ENCODE measurements at regions not wholly inside any gene's neighbourhood (a gene's known extent, or its start where the extent isn't known, plus 50 kb on each side); places are given as distances from the start of the nearest gene placed in this dataset.
"Not testable (repeated sequence)": the region's sequence is repeated elsewhere in the genome, so short reads cannot be mapped to it uniquely, and the experiment has no call there.

DNA sequence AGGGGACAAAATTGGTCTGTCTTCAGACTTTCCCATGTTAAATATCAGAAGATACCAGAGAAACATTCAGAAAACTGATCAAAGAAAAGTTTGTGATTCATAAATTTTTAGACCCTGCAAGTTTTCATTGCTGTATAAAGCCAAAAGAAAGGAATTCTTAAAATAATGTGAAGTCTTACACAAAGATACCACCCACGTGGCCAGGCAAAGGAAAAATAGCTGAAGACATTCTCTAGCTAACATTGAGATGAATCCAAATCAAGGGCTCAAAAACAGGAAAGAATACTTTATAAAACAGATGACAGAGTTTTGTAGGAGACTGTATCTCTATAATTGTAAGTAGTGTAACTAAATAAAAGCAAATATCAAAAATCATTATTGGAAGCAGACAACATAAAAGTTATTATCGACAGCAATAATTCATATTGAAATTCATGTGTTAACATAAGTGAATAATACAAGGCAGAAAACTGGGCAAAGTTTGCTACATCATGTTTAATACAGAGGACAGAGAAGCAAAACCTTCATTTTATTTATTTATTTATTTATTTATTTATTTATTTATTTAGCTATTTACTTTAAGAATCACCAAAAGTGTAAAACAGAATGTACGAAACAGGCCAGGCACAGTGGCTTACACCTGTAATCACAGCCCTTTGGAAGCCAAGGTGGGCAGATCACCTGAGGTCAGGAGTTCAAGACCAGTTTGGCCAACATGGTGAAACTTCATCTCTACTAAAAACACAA, 204.6 kb upstream of the SLIT2 start:
- peak; percentile 14 for DNase-seq (ENCODE audit: low spot score)

DNA sequence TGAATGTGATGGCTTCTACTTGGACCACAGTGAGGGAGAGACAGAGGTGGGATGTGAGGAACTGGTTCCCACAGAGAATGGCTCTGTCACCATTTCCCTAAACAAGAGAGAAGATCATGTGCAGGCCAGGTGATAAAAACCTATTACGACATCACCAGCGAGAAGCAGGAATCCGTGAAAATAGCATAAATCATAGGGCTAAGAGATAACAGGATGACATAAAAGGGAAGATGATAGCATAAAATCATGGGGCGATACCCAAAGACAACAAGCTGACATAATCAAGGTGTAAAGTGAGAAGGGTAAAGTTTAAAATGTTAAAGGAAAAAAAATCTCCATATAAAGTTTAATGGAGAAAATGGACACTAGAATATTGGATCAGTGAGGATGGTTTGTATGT, 205.5 kb upstream of the SLIT2 start:
- no peak for DNase-seq (ENCODE audit: low spot score)

DNA sequence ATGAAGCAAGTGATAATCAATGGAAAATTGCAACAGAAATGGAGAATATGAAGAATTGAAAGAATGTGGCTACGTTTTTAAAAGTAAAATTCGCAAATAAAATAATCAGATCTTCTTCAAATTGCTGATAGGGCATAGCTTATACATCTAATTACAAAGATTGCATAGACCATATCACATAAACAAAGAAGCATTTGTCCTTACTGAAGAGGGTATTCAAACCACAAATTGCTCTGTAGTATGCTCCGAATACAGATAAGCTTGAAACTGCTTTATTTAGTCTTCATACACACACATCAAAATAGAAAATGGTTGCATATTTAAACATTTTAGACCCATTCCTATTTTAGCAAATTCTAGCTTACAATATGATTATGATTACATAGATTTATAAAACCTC, 206.7 kb upstream of the SLIT2 start:
- no peak for DNase-seq (ENCODE audit: low spot score)

DNA sequence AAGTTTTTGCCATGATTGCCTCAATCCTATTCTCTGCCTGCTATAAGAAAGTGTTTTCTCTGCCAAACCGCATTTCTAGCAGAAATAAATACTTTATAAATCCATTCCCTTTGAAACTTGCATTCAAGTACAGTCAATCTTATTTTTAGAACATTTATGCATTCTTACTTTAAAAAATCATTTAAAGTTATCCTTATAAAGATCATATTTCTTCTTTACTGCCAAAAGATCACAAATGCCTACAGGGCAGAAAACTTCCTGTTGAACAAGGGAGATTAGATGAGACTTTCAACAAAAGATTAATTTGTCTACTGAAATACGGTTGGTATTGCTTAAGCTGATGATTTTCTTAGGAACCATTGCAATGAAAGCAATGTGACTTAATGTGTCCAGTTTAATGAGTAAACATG, 207.2 kb upstream of the SLIT2 start:
- peak; percentile 4 for DNase-seq (ENCODE audit: low spot score)

DNA sequence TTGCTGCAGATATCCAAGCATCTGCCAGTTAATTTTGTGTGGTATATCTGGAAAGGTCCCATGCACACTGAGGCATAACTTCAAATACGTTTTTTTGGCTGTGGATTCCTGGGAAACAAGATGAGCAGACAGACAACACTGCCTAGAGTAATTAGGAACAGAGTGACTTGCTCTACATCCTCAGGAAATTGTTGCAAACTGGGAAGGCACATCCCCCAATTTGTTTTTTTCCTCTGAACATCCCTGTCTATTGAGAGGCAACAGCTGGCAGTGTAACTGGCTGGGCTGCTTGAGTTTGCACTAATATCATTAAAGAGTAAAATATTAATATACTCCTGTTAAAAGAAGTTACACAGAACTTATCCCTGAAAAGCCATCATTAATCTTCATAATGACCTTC, 207.7 kb upstream of the SLIT2 start:
- peak; percentile 13 for DNase-seq (ENCODE audit: low spot score)

DNA sequence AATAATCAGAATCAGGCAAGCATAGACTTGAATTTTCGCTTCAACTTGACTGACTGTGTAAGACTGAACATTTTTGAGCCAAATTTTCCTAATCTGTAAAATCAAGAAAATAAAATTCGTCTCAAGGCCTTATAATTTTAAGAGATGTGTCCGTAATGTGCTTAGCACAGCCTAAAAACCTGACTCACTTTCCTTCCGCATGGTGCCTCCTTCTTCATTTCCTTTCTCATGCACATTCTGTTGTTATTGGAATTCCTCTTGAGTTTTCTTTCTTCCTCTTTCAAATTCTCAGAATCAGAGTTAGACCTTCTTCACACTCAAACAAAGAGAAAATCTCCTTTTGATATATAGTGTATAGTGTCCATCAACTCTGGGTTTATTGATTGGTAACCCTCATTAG, 208.9 kb upstream of the SLIT2 start:
- DNase-seq (ENCODE audit: low spot score) = no peak

DNA sequence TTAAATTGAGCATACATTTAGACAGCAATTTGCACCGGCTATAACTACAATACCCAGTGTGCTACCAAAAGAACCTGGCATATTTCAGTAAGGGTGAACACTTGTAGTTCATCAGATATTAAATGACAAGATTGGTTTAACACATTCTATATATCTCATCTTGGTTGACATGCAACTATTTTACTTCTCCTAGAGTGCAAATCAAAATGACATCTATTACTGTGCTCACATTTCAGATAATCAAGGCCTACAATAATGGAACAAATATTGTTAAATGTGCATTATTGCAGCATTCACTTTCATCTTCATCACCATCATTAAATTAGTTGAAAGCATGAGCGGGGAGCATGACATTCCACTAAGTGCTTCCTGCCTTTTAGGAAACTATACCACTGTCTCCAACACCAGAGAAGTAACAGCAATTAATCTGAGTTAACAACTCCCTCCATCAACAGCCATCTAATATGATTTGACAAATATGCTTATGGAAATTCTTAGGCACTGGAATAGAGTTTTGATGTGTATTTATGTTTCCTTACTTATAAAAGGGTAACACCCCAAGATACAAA, 209.8 kb upstream of the SLIT2 start:
- no peak for DNase-seq (ENCODE audit: low spot score)

DNA sequence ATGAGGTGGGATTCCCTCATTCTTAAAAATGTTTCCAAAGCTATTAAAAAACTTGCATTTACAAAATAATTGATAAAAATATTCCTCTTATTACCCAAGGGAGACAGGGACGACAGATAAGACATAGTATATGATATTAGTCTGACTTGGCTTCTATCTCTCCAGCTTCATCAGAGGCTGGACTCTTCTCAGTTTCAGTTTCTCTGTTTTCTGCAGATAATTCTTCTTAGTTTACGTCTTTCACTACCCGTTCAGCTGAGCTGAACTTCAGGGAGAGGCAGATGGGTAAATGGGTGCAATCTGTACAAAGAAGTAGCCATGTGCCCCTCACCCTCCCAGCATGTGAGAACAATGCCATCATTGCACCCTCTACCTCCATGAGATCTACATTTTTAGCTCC, 214.0 kb upstream of the SLIT2 start:
- no peak for DNase-seq (ENCODE audit: low spot score)

DNA sequence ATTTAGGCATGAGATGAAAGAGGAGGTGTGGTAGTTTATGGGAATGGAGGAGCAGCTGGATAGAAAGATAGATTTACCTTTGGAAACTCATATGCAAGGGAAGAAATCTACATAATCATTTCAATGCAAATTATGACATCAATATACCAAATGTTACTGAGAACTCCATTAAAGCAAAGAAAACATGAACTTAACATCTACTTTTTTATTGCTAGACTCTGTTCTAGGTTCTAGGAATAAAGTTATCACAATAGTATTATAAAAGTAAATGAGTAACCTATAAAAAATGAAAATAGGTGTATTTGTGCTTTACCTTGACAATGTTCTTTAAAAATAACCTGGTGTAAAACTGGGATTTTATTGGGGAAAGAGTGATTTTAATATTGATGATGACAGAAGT, 221.6 kb upstream of the SLIT2 start:
- no peak for DNase-seq (ENCODE audit: low spot score)

DNA sequence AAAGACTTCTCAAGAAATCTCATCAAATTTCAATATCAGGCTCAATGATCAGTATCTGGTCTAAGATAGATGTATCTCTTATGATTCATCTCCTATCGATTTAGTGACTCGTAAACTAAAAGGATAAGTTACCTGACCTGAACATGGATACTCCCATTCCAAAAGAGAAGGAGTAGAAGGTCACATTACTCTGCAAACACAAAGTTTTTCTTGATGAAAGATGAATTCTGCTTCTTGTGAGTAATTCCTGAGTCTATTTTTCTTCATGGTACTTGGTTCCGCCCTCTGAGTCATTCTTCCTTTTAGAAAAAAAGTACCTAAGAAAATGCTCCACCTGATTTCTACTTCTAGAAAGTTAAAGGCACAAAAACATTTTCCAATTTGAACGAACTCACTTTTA, 223.1 kb upstream of the SLIT2 start:
- no peak for DNase-seq (ENCODE audit: low spot score)

DNA sequence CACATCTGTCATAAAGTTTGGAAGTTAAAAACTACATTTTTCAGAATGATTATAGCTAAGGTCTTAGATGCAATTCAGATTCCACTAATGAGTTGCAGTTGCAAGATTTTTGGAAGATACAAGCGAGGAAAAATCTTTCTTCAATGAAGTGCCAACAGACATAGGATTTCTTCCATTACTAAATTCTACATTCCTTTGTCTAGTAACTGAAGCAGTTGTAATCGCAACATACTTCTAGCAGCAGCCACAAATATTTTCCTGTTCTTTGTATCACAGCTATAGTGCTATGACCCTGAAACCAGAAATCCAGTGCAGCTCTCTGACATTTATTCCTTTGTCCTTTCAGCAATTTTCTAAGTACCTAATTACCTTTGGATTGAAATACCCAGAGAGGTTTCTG, 225.2 kb upstream of the SLIT2 start:
- peak; percentile 70 for DNase-seq (ENCODE audit: low spot score)

DNA sequence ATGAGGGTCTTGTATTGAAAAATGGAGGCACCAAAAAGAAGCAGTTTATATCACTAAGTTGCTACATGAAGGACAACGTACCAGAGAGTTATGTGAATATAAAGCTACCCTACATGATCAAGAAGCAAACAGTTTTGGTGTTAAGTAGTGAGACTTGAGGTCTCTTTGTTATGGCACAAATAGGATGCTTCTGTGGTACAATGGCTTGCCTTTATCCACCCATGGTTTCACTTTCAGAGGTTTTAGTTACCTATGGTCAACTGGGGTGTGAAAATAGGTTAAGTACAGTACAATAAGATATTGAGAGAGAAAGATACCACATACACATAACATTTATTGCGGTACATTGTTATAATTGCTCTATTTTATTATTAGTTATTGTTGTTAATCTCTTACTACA, 229.2 kb upstream of the SLIT2 start:
- no peak for DNase-seq (ENCODE audit: low spot score)

DNA sequence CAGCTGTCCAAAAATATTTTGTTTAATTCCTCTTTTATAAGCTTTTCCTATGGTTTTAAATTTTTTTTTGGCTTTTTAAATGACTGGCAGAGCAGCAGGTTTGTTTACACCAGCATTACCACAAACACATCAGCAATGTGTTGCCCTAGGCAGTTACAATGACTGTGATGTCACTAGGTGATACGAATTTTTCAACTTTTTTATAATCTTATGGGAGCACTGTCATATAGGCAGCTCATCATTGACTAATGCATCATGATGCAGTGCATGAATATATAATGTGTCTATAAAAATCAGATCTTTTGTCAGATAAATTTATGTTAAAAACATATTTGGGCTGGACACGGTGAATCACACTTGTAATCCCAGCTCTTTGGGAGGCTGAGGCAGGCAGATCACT, 231.6 kb upstream of the SLIT2 start:
- DNase-seq (ENCODE audit: low spot score) = no peak

DNA sequence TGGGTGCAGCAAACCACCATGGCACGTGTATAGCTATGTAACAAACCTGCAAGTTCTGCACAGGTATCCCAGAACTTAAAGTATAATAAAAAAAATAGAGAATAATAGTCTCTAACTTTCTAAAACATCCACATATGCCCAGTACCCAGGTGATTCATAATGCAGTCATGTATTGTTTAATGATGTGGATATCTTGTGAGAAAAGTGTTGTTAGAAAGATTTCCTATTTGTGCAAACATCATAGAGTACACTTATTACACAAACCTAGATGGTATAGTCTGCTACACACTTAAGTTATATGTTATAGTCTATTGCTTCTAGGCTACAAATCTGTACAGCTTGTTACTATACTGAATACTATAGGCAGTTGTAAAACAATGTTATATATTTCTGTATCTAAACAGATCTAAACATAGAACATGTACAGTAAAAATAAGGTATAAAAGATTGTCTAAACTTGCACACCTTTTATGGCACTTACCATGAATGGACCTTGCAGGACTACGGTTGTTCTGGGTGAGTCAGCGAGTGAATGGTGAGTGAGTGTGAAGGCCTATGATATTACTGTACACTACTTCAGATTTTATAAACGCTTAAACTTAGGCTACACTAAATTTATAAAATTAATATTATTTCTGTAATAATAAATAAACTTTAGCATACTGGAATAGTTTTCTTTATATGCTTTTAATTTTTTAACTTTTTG, 232.2 kb upstream of the SLIT2 start:
- no peak for DNase-seq (ENCODE audit: low spot score)

DNA sequence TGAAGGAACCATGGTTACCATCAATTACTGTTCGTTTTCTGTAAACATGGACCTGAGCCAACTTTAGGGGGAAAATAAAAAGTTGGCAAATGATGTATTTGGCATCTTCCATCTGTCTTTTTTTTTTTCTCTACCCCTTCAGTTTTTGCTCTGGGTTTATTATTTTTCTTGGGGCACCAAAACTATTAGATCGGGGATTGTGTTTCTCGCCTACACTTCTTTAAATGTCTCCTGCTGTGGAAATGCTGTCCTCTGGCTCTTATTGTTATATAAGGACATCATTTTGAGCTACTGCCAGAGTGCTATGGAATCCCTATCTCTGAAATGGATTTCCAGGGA, 234.0 kb upstream of the SLIT2 start:
- no peak for DNase-seq (ENCODE audit: low spot score)

DNA sequence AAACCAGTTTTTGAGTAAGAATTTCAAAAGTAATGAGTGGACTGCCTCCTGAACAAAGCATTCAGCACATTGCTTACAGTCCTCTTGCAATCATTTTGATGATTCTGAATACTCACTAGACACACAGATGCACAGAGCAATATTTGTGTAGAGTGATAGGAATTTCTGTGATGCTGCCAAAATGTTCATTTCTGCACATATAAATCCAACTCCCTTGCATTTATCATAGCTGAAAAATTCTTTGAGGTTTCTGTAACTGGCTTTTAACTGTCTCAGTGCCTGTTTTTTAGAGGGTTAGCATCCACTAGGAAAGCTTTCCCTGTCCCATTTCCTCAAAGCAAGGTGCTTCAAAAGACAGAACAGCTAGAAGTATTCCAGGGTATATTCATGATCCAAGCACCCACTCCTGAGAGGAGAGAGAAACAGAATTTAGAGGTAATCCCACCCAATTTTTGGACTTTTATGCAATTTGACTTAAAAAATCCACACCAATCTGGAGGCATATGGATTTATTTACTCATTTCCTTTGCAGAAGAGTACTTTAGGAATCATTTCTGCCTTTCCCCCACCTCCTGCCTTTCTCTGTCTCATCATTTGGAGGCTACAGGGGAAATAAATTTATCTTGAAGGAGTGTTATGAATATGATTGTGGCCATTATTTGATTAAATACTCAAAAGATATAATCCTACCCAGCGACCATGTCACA, 234.5 kb upstream of the SLIT2 start:
- DNase-seq (ENCODE audit: low spot score) = peak; percentile 67

DNA sequence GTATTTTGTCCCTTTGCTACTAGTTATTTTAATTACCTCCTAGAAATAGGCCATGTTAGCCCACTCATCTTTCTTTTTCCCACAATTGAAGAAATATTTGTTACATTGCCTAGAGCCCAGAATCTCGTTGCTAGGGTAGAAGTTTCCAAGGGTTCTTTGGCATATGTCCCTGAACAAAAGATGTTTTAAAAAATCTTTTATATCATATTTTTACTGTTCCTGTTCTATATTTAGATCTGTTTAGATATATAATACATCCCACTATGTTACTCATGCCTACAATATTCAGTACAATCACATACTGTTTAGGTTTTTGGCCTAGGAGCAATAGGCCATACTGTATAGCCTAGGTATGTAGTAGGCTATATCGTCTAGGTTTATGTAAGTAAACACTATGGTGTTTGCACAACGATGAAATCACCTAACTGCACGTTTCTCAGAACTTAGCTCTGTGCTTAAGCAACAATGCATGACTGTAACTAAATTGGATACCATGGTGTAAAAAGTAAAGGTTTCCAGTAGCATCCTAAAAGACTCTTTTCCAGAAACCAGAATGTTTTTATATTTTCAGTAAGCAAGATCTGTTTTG, 236.0 kb upstream of the SLIT2 start:
- no peak for DNase-seq (ENCODE audit: low spot score)

DNA sequence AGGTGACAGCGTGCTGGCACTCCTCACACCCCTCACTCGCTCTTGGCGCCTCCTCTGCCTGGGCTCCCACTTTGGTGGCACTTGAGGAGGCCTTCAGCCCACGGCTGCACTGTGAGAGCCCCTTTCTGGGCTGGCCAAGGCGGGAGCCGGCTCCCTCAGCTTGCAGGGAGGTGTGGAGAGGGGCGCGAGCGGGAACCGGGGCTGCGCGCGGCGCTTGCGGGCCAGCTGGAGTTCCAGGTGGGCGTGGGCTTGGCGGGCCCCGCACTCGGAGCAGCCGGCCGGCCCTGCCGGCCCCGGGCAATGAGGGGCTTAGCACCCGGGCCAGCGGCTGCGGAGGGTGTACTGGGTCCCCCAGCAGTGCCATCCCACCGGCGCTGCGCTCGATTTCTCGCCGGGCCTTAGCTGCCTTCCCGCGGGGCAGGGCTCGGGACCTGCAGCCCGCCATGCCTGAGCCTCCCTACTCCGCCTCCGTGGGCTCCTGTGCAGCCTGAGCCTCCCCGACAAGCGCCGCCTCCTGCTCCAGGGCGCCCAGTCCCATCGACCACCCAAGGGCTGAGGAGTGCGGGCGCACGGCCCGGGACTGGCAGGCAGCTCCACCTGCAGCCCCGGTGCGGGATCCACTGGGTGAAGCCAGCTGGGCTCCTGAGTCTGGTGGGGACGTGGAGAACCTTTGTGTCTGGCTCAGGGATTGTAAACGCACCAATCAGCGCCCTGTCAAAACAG, 247.7 kb upstream of the SLIT2 start:
- not testable (repeated sequence) for DNase-seq (ENCODE audit: low spot score)

DNA sequence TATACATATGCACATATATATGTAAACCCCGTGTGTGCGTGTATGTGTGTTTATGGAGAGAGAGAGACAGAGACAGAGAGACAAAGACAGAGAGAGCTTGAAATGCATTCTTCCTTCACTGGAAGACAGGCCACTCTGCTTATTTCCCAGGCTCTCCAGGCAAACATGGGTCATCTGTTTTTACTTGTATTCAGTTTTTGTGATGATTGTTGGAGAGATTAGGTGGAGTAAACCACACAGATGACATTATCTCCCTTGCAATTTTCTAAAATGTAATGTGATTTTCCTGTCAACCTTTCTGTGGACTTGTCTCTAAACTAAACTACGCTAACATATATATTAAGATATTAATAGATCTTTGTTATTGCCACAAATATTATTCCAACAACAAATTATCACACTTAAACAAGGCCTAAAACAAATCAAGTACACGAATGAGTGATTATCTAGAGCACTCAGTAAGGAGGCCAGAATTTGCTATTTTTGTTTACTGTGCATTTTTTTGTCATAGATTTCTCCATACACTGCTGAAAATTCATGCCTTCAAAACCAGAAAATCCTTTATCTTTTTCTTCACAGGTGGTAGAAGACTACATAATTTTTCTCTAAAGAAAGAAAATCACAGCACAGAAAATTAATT, 251.8 kb upstream of the SLIT2 start:
- no peak for DNase-seq (ENCODE audit: low spot score)

DNA sequence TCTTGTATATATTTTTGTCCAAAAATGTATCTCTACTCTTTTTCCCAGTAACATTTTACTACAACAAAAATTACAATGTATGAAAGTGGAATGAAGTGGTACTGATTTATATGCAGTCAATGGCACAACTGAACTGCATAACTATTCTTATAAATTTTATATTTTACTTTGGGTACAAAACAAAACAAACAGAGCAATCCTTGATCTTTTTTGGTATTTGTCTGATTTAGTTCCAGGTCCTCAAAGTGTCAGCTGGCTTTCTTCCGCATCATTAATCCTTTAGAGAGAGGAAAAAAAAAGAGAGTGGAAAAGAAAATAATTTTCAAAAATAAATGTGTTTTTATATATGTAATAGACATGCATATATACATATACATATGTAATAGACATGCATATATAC, 252.4 kb upstream of the SLIT2 start:
- no peak for DNase-seq (ENCODE audit: low spot score)

DNA sequence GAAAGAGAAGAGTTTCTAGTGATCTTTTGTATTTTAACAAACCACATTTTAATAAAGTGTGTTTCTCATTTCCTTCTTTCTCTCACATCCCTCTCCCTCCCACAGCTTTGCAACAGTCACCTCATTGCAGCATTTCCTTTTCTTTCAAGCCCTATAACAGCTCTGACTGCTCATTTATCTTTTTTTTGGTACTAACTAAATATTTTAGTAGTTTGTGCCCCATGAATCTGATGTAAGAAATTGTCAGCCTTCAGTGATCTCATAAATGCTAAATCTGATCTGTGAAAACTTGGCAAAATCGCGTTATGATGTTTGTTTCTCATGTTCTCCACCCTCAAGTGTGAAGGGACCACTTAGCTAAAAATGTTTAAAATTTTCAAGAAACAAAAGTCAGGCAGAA, 258.5 kb upstream of the SLIT2 start:
- peak; percentile 22 for DNase-seq (ENCODE audit: low spot score)
